ENCODE measurements at regions not wholly inside any gene's neighbourhood (a gene's known extent, or its start where the extent isn't known, plus 50 kb on each side); places are given as distances from the start of the nearest gene placed in this dataset.

- TF ChIP-seq CTCF (IDR thresholded peaks at IDR 0.05): no peak
- no peak for TF ChIP-seq POLR2A (IDR thresholded peaks at IDR 0.05)
- no peak for TF ChIP-seq POLR2AphosphoS5 (IDR thresholded peaks at IDR 0.05)
Observed at GRCh38 chr13:83168590-83168989, 713.7 kb downstream of the SLITRK1 start.

Measured in upper lobe of left lung (tissue), 4 donors.